PFSK-1 (cell line): ENCODE measurements at regions not wholly inside any gene's neighbourhood (a gene's known extent, or its start where the extent isn't known, plus 50 kb on each side); places are given as distances from the start of the nearest gene placed in this dataset.

Experiments used
- FOXP2 ChIP-seq: optimal IDR thresholded peaks from 2 replicates; pipeline ENCODE3; 2011; ENCODE audit warnings: borderline replicate concordance, control low read depth, inconsistent platforms; ENCODE audit not compliant: insufficient read depth; ENCODE audit errors: extremely low read length, extremely low read depth
- POLR2AphosphoS5 ChIP-seq: IDR thresholded peaks from 2 replicates; pipeline ENCODE4 v1.6.1; 2012; ENCODE audit warnings: low read depth, mild to moderate bottlenecking, control low read depth, low read length, moderate library complexity
- SIN3A ChIP-seq: IDR thresholded peaks from 2 replicates; pipeline ENCODE4 v1.6.1; 2012; ENCODE audit warnings: mild to moderate bottlenecking, low read length, moderate library complexity, borderline replicate concordance; ENCODE audit not compliant: insufficient read depth
- TAF1 ChIP-seq: IDR thresholded peaks from 2 replicates; pipeline ENCODE4 v1.6.1; 2012; ENCODE audit warnings: low read length, control low read depth, borderline replicate concordance; ENCODE audit not compliant: insufficient read depth
- TF ChIP-seq, protein P1 (sequence below), 2 experiments: IDR thresholded peaks; 2 replicates each; pipeline versions ENCODE4 v1.6.1 to v1.8.0; 2011 to 2012; ENCODE audit warnings: low read depth in 2 of 2, low read length in 2 of 2, control low read depth in 1 of 2, inconsistent platforms in 1 of 2, mild to moderate bottlenecking in 1 of 2, moderate library complexity in 1 of 2; ENCODE audit not compliant: insufficient read depth in 1 of 2

DNA sequence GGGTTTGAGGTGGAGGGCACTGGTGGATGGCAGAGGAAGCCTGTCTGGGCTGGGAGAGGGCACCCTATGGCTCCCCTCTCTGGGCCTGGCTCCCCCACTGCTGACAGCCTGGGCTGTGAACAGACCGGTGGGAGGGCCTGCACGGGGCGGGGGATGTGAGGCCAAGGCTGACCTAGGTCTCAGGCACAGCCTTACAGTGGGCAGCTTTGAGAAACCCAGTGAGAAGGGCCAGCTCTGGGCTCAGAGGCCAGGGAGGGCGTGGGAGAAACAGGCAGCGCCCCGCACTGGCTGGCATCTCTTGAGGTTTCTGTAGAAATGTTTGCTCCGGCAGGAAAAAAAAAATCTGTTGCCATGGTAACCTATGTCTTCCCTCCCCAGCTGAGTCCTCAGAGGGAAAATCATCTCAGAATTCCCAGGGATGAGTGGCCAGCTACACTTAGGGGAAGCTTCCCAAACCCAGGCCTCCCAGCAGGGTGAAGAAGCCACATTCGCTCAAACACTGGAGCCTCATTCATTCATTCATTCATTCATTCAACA is 71.7 kb upstream of the TAF1B start:
- TF ChIP-seq TAF1 (no peak), FOXP2 (no peak), SIN3A (no peak), POLR2AphosphoS5 (no peak)
- TF ChIP-seq, protein P1, sequence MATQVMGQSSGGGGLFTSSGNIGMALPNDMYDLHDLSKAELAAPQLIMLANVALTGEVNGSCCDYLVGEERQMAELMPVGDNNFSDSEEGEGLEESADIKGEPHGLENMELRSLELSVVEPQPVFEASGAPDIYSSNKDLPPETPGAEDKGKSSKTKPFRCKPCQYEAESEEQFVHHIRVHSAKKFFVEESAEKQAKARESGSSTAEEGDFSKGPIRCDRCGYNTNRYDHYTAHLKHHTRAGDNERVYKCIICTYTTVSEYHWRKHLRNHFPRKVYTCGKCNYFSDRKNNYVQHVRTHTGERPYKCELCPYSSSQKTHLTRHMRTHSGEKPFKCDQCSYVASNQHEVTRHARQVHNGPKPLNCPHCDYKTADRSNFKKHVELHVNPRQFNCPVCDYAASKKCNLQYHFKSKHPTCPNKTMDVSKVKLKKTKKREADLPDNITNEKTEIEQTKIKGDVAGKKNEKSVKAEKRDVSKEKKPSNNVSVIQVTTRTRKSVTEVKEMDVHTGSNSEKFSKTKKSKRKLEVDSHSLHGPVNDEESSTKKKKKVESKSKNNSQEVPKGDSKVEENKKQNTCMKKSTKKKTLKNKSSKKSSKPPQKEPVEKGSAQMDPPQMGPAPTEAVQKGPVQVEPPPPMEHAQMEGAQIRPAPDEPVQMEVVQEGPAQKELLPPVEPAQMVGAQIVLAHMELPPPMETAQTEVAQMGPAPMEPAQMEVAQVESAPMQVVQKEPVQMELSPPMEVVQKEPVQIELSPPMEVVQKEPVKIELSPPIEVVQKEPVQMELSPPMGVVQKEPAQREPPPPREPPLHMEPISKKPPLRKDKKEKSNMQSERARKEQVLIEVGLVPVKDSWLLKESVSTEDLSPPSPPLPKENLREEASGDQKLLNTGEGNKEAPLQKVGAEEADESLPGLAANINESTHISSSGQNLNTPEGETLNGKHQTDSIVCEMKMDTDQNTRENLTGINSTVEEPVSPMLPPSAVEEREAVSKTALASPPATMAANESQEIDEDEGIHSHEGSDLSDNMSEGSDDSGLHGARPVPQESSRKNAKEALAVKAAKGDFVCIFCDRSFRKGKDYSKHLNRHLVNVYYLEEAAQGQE (IDR thresholded peaks at IDR 0.05; ENCODE audit: insufficient read depth in 1 of 2, low read depth in 2 of 2, low read length in 2 of 2) = no peak

DNA sequence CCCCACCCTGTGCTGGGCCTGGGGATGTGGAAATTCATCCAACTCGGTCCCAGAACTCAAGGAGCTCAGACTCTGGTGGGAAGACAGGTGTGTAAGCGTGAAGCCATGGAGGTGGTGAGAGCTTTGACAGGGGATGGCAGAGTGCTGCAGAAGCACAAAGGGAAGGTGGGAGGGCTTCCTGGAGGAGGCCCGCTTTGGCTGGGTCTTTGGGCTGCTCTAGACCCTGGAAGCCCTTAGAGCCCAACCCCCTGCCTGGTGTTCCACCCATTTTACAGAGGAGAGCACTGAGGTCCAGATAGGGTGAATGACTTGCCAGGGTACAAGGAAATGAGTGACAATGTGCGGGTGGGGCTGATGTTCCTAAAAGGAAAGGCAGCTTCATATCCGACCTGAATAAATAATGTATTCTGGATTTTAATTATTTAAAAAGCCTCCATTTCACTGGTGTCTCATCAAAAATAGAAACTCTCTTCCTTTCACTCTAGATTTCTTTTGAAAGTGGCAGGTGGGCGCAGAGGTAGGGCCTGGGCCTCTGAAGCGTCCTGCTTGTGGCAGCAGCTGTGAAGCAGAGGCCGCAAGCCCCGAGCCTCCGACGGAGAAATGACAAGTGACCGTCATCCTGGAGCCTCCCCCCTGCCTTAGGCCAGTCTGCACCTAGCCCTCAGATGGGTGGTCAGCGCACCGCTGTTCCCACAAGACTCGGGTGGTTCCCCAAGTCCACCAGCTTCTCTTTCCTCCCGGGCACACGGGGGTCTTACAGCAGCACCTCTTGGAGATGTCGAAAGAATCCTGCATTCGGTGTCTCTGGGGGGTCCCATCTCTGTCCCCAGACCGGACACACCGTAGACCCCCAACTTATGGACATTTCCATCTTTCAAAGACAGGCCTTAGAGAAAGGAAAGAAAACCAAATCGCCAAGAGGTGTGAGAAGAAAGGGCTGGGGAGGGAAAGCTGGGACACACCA is 71.0 kb upstream of the TAF1B start:
- TF ChIP-seq FOXP2 (no peak), TAF1 (no peak), POLR2AphosphoS5 (no peak), SIN3A (no peak)
- TF ChIP-seq, protein P1 (IDR thresholded peaks at IDR 0.05; ENCODE audit: insufficient read depth in 1 of 2, low read depth in 2 of 2, low read length in 2 of 2) = no peak

GRCh38 chr2:9772999-9773902 is 70.0 kb upstream of the TAF1B start:
- no peak for TF ChIP-seq TAF1
- TF ChIP-seq, protein P1 (IDR thresholded peaks at IDR 0.05; ENCODE audit: insufficient read depth in 1 of 2, low read depth in 2 of 2, low read length in 2 of 2) = no peak
- TF ChIP-seq FOXP2 = no peak
- no peak for TF ChIP-seq POLR2AphosphoS5
- no peak for TF ChIP-seq SIN3A

- TF ChIP-seq TAF1 (no peak), FOXP2 (no peak), SIN3A (no peak)
- TF ChIP-seq, protein P1 (IDR thresholded peaks at IDR 0.05; ENCODE audit: insufficient read depth in 1 of 2, low read depth in 2 of 2, low read length in 2 of 2) = no peak
These were observed 69.4 kb upstream of the TAF1B start for GRCh38 chr2:9773903-9774239.
